ACHN (cell line): ENCODE measurements at regions not wholly inside any gene's neighbourhood (a gene's known extent, or its start where the extent isn't known, plus 50 kb on each side); places are given as distances from the start of the nearest gene placed in this dataset.
"Not testable (repeated sequence)": the region's sequence is repeated elsewhere in the genome, so short reads cannot be mapped to it uniquely, and the experiment has no call there.

Experiments
- DNase-seq: peaks from one replicate; pipeline ENCODE4 v3.0.0-alpha.2; 2015
- in situ Hi-C: cut with HindIII; loops from 2 replicates; pipeline ENCODE4 v1.10.0; 2017; ENCODE audit warnings: low sequenced_read_pairs, low pct_ligation_motif_present, low pct_unique_long_range_greater_than_20kb

DNA sequence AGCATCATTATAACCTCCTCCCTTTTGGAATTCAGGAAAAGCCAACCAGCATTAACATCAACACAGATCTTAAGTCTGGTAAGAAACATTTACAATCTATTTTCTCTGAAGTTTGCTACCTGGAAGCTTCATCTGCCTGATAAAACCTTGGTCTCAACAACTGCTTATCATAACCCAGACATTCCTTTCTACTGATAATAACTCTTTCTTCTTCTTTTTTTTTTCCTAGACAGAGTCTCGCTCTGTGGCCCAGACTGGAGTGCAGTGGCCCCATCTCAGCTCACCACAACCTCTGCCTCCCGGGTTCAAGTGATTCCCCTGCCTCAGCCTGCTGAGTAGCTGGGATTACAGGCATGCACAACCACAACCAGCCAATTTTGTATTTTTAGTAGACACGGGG lies 534.6 kb downstream of the KCNJ18 start:
- DNase-seq, in situ Hi-C loops: not testable (repeated sequence)

DNA sequence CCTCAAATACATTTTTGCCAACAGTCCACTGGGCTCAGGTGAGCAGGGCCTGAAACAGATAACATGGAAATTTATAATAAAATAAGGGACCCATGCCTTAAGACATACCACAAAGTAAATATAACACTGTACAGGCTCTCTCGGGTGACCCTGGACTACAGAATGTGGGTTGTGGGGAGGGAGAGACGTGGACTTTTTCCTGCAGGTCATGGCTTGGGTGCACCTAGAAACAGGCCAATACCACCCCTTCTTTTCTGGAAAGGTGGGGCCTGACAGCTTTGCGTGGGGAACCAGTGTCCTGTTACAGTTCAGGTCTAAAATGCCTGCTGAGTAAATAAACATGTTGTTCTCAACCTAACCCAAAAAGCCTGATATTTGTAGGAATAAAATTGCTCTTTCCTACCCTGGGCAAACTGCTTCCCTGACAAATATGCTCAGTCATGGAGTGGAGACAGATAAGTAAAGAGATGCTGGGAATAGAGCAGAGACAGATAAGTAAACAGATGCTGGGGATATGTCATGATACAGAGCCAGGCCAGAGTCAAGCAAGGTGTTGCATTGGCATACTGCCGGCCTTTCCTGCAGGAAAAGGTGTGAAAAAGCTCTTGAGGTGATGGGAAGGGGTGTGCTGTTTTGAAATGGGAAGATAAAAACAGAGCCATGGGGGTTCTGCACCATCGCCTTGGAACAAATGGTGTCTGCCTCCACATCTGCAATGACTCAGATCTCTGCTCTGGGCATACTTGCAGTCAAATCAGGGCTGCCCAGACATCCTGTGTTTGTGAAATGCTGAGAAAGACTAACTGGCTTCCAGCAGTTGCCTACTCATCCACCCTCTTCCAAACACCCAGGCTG lies 535.6 kb downstream of the KCNJ18 start:
- DNase-seq, in situ Hi-C loops: not testable (repeated sequence)

DNA sequence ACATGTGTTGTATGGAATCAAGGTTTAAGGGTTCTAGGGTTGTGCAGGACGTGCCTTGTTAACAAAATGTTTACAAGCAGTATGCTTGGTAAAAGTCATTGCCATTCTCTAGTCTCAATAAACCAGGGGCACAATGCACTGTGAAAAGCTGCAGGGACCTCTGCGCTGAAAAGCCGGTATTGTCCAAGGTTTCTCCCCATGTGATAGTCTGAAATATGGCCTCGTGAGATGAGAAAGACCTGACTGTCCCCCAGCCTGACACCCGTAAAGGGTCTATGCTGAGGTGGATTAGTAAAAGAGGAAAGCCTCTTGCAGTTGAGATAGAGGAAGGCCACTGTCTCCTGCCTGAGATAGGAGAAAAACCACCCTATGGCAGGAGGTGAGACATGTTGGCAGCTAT lies 537.5 kb downstream of the KCNJ18 start:
- in situ Hi-C loops, DNase-seq: not testable (repeated sequence)

DNA sequence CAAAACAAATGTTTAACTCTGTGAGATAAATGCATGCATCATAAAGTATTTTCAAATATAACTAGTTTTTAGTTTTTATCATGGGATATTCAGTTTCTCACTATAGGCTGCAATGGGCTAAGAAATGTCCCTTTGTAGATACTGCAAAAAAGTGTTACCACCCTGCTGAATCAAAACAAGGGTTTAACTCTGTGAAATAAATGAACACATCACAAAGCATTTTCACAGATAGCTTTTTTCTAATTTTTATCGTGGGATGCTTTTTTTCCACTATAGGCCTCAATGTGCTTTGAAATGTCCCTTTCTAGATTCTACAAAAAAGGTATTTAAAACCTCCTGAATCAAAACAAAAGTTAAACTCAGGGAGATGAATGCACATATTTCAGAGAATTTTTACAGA lies 541.1 kb downstream of the KCNJ18 start:
- in situ Hi-C loops = no loop called here
- DNase-seq = no peak

DNA sequence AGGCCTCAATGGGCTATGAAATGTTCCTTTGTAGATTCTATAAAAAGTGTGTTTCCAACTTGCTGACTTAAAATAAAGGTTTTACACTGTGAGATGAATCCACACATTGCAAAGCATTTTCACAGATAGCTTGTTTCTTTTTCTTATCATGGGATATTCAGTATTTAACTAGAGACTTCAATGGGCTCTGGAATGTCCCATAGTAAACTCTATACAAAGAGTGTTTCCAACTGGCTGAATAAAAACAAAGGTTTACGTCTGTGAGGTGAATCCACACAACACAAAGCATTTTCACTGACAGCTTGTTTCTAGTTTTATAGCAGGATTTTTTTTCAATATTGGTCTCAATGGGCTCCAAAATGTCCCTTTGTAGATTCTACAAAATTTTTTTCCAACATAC lies 550.1 kb downstream of the KCNJ18 start:
- no peak for DNase-seq
- in situ Hi-C loops = no loop called here

DNA sequence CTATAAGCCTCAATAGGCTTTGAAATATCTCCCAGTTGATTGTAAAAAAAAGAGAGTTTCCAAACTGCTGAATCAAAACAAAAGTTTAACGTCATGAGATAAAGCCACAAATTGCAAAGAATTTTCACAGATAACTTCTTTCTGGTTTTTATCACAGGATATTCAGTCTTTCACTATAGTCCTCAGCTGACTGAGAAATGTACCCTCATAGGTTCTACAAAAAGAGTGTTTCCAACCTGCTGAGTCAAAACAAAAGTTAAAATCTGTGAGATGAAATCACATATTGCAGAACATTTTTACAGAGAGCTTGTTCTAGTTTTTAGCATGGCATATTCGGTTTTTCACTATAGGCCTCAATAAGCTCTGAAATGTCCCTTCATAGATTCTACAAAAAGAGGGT lies 559.2 kb downstream of the KCNJ18 start:
- DNase-seq = no peak
- in situ Hi-C loops = no loop called here

DNA sequence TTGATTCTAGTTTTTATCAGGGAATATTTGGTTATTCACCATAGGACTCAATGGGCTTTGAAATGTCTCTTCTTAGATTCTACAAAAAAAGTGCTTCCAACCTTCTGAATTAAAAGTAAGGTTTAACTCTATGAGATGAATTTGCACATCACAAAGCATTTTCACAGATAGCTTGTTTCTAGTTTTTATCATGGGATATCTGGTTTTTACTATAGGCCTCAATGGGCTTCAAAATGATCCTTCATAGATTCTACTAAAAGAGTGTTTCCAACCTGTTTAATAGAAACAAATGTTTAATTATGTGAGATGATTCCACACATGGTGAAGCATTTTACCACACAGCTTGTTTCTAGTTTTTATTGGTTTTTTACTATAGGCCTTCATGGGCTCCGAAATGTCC lies 560.7 kb downstream of the KCNJ18 start:
- no peak for DNase-seq
- in situ Hi-C loops = no loop called here

DNA sequence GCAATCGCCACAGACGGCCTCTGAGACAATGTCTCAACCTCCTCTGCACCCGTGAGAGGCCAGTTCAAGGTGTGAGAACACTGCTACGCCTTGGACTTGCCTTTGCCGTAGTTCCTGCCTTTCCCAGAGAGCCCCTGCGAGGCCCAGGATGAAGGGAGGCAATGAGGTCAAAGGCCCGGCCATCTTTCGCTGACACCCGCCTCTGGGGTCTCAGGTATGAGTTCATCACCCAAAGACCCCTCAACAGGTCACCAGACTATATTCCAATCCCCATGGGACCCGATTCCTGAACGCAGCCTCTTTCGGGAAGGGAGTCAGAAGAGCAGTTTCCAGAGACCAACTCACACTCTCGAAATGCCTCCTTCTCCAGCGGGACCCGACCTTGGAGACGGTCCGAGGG lies 573.5 kb downstream of the KCNJ18 start:
- no peak for DNase-seq
- in situ Hi-C loops = no loop called here

DNA sequence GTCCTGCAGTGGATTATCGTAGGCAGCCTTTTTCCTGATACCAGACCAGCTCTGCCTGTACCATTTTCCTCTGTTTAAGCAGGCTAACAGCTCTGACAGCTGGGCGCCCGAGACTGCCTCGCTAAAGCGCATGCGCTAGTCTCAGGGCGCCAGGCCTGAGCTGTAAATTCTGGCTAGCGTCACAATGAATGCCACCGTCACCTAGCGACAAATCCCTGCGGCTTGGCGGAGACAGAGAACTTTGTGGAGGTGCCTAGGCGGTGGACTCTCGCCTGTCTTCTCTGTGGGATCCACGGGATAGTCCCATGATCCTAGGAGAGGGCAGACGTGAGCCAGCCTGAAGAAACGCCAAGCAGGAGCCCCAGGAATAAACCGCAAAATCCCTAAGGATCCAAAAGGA lies 573.9 kb downstream of the KCNJ18 start:
- in situ Hi-C loops = no loop called here
- DNase-seq = no peak

DNA sequence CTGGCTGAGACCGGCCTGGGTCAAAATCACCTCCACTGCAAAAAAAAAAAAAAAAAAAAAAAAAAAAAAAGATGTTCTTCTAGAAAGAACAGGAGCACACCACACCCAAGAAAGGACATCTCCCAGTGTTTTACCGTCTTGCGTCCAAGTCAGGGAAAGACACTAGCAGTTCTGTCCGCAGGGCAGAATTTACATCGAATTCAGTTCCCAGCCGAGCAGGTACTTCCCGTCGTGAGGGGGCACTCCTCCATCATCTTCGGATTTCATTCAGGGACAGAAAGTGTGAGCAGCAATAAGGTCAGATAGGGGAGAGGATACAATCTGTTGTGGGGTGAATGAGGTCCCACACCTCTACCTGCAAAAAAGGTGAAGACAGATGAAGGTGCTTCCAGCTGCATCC lies 574.7 kb downstream of the KCNJ18 start:
- DNase-seq = no peak
- in situ Hi-C loops = no loop called here

DNA sequence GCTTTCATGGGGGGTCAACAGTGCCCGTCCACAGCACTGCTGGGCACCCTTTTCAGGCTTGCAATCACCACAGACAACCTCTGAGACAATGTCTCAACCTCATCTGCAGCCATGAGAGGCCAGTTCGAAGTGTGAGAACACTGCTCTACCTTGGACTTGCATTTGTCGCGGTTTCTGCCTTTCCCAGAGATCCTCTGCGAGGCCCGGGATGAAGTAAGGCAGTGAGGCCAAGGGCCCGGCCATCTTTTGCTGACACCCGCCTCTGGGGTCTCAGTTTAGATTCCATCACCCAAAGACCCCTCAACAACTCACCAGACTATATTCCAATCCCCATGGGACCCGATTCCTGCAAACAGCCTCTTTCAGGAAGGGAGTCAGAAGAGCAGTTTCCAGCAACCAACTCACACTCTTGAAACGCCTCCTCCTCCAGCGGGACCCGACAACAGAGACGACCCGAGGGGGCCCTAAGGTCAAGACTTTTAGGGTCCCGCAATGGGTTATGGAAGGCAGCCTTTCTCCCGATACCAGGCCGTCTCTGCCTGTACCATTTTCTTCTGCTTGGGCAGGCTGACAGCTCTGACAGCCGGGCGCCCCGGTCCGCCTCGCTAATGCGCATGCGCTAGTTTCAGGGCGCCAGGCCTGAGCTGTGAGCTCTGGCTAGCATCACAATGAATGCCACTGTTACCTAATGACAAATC lies 576.0 kb downstream of the KCNJ18 start:
- in situ Hi-C loops = no loop called here
- DNase-seq = no peak

DNA sequence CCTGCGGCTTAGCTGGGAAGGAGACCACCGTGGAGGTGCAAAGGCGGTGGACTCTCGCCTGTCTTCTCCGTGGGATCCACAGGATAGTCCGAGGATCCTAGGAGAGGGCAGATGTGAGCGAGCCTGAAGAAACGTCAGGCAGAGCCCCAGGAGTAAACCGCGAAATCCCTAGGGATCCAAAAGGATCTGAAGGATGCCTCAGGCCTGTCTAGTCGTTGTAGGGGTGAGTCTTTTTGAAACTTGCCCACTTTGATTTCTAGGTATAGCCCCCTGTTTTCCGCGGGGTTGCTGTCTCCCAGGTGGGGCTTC lies 576.5 kb downstream of the KCNJ18 start:
- DNase-seq = no peak
- in situ Hi-C loops = no loop called here

DNA sequence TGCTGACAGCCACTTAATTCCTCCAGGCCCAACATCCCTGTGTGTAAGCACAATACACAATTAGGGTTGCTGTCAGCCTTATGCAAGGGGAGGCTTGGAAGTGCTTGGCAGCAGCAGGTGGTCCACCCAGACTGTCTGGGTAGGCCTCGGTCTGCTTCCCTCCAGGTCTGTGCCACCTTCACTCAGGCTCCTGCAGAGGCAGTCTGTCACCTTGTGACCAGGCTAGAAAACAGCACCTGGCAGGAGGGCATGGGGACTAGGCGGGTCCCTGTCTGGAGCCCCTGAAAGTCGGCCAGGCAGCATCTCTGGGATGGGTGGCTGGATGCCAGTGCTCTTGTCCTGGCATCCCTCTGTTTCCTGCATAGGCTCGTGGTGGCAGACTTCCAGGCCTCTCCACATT lies 578.1 kb downstream of the KCNJ18 start:
- in situ Hi-C loops = no loop called here
- DNase-seq = no peak

DNA sequence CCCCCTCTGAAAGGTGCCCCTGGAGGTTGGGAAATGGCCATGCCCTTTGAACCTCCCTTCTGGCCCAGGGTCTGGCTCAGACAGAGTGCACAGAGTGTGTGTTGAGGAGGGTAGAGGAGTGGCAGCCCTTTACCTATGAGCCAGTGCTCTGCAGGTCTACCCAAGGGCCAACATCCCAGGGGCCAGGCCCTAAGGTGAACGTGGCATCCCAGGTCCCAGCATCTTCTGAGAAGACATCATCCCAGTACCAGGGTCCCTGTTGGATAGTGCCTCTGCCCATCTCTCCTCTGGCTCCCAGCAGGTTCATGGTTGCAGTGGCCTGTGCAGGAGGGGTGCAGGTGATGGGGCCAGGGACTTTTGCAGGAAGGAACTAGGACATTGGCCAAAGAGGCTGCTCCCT lies 578.5 kb downstream of the KCNJ18 start:
- in situ Hi-C loops, DNase-seq: not testable (repeated sequence)

DNA sequence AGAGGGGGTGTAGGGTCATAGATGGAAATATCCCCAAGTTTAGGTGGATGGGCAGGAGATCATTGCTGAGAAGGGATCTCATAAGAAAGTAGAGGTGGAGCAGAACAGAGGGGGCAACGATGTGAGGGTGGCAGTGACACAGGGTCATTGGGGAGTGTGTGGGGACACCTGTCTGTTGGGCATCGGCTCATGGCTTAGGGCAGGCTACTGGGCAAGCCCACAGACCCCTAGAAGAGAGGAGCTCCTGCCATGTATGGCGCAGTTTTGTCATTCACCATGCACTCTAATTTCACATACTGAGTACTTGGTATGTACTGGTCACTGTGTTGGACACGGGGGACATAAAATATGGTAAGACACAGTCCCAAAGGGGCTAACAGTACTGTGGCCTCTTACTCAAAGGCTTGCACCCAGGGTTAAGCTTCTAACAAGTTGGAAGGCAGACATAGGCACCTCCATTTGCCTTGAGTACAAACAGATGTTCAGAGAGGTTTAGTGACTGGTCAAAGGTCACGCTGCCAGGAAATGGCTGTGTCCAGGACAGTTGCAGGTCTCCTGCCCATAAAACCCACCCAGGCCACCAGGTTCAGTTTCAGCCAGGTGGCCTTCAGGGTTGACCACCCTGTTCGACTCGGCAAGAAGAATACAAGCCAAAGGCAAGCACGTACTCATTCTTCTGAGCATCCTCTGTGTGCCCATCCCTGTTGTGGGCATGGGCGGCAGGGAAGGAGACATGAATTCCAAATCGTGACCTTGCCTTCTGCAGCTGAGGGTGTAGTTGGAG lies 580.2 kb downstream of the KCNJ18 start:
- in situ Hi-C loops = no loop called here
- no peak for DNase-seq

DNA sequence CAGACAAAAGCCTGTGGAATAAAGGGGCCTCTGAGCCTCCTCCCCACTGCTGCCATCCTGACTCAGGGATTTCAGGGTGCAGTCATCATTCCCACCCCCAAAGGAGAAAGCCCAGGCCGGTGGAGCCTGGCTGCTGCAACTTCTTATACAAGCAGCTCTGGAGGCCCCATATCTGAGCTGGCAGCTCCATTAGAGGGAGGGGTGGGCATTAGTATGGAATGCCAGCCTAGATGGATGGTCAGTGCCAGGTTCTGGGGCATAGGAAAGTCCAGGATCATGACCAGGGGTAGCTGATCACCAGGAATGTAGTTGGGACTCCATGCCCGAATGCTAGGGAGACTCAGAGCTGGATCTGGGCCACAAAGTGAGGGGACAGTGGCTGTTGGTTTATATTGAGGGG lies 581.0 kb downstream of the KCNJ18 start:
- in situ Hi-C loops = no loop called here

DNA sequence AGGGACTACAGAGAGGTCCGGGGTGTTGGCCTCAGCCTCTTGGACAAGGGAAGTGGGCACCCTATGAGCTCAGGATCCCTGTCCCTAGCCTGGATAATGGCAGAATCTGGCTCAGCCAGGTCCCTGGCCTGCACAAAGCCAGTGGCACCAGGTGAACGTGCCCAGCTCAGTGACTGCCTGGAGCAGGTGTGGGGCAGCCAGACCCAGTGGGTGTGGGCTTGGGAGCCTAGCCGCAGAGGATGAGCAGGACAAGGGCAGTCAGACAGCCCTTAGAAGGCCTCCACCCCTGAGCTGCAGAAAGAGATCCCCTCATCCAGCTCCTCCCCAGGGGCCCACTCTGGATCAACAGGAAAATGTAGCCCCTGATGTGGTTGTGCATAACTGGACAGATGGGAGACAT lies 585.3 kb downstream of the KCNJ18 start:
- in situ Hi-C loops = no loop called here
- no peak for DNase-seq

More for the DNA sequence above, 581.0 kb downstream of the KCNJ18 start:
- DNase-seq = no peak

DNA sequence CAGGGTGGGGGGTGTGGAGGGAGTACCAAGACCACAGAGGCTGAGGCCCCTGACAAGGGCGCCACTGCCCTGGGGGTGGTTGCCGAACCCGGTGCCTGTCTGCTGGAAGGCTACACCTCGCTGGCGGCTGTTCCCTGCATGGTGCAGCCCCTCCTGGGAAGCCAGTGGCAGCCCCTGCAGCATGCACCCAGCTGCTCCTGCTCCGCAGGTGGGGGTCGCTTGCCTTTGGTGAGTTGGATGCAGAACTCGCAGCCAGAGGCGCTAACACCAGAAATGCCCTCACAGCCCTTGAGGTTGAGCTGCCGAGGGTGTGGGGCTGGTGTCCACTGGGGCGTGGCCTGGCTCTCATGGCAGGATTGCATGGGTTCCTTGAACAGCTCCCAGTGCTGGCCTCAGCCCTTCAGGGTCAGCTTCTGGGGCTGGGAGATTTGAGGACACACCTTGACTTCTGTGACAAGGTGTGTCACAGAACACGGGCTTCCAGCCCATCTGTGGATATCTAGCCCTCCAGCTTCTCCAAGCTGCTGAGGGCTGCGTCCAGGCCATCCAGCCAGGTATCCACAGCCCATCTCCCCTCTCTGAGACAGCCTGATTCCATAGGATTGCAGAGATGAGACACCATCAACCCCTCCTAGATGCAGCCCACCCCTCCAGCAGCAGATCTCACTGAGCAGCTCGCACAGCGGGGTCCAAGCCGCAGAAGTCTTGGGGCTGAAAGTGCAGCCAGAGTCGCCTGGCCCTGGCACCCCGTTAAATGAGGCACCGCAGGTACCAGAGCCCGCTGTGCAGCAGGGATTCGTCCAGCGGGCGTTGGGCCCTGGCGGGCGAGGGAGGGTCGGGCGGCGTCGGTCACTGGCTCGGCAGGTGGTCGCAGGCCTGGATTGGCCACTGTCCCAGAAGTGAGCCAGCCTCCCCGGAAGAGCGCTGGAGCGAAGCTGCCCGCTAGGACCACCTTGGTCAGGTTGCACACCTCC lies 586.3 kb downstream of the KCNJ18 start:
- no peak for DNase-seq
- in situ Hi-C loops = no loop called here
